ENCODE measurements at regions not wholly inside any gene's neighbourhood (a gene's known extent, or its start where the extent isn't known, plus 50 kb on each side); places are given as distances from the start of the nearest gene placed in this dataset.
"Not testable (repeated sequence)": the region's sequence is repeated elsewhere in the genome, so short reads cannot be mapped to it uniquely, and the experiment has no call there.

DNA sequence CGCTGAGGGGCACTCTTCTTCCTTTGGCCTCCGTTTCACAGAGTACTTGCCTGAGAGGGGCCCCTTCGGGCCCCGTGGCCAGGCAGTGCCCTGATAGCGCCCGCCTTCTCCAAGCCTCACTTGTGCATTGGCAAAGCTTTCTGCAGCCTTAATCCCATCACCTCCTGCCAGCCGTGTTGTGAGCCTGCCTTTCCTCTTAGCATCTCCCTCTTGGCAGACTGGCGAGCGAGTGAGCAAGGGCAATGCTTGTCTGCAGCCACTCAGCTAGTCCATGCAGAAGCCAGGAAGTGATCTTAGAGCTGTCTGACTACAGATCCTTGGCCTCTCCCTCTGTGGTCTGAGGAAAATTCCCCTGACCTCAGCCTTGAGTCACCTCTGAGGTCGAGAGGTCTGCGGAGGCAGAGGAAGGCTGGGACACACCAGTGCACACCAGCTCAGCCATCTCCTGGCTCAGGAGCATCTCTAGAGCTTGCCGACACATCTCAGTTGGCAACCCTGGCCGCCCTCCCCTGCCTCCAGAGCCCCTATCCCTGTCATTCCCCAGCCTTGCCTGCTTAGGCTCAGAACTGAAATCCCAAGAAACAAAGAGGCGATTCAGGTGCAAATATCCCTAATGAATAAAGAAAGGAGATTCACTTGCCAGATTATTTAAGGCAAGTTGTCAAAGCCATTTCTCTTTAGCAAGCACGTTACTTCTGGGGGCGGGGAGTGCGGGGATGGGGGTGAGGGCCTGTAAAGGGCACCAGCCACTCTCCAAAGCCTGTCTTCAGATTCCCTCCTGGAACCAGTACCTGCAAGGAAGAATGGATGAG is 143.5 kb upstream of the MAMLD1 start:
- no peak for DNase-seq

DNA sequence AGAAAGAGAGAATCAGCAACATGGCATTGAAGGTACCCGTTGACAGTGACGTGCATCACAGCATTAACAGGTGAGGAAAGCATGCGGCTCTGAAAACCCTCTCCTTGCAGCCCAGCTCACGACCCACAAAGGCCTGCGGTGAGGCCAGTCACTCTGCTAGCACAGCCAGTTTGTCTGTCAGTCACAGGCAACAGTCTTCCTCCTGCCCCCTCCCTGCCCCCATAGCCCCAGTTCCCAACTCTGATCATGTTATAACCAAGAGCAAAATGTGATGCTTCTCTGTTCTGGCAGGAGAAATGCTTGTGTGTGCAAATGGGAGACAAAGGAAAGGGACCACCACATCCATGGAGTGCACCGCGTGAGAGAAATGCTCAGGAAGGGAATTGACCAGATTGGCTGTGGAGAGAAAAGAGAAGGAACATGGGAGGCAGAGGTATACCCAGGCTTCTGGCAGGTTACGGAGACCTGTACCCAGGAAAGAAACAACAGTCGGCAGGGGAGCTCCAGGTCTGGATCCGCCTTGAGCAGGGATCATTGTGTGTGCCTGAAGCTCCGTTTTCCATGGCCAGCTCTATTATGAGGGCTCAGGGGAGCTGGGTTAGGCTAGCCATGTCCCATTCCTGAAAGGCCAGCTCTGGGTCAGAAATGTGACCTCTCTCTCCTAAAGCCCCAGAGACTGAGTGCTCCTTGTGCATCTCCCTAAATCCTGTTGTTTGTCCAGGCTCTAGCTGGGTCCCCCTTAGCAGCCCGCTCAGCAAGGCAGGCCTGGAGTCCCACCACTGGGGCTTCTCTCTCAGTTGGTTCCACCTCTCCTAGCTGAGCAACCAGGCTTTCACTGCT is 139.7 kb upstream of the MAMLD1 start:
- no peak for DNase-seq

DNA sequence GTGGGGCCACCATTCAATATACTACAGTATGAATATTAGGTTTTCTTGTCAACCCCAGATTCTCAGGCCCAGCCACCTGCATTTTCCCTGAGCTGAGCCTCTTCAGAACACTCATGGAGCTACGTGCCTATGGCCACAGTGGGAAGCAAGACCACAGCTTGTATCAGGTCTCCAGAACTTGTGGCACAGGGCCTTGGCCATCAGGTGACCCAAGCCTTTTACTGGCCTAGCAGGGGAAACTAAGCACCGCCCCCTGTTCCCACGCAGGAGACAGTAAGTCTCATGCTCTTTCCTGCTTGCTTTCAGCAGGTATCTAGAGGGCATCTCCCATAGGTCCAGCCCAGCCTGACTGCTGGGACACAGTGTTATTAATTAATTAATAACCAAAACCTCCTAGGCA is 138.4 kb upstream of the MAMLD1 start:
- no peak for DNase-seq

DNA sequence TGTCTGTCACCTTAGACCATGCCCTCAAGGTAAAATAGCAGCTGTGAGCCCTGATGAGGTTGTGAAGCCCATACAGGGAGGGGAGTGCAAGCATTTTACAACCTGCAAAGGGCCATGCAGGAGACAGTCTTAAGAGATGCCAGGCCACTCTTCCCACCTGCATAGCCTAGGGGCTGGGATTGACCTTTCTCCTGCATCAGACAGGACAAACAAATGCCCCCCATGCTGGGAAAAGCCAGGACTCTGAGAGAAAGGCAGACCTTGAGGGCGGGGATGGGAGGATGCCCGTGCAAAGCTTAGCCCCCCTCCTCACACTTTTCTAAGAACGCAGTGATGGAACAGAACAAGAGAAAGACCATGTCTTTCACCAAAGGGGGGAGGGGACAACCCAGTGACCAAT is 137.9 kb upstream of the MAMLD1 start:
- DNase-seq, result no peak

DNA sequence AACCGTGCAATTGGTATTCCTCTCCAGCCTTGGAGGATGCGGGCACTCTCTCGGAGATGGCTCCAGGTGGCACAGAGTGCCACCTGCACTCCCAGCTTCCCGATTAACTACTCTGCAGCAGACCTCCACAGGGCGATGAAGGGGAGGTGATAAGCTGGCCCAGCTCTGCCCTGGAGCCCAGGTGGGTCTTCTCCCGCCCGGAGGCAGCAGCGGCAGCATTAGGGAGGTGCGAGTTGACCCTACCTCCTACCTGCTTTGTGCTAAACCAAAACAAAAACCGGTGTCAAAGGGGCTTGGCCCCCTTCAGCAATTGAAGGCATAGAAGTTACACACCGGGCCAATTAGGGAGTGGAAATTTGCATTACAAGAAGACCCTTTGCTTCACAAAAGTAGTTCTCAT is 137.4 kb upstream of the MAMLD1 start:
- no peak for DNase-seq

DNA sequence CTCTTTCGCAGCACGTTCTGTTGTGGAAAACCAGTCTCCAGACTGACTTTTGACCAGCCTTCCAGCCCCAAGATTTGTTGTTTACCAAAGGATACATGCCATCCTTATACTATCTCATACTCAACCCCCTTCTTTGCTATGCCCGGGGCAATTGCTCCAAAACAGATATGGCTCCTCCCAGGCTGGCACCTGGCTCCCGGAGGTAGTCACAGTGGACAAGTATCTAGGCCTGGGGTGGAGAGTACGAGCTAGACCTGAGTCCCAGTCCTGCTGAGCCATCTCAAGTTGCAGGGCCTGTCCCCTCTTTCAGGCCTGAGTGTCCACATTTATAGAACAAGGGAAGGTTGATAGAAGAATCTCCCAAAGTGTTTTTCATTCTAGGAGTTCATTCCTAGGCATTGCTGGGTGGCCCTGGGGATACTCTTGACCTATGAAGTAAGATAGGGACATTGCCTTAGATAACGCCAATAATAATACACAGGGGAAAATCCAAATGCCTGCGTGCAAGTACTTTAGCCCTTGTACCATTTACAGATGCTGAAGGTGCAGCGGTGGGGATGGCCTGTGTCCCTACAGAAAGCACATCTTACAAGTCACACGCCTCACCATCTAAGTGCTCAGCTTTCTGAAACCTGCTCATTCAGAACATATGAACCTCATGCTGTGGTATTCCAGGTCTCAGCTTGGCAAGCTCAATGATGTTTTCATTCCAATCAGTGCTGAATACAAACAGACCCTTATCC is 136.7 kb upstream of the MAMLD1 start:
- no peak for DNase-seq

DNA sequence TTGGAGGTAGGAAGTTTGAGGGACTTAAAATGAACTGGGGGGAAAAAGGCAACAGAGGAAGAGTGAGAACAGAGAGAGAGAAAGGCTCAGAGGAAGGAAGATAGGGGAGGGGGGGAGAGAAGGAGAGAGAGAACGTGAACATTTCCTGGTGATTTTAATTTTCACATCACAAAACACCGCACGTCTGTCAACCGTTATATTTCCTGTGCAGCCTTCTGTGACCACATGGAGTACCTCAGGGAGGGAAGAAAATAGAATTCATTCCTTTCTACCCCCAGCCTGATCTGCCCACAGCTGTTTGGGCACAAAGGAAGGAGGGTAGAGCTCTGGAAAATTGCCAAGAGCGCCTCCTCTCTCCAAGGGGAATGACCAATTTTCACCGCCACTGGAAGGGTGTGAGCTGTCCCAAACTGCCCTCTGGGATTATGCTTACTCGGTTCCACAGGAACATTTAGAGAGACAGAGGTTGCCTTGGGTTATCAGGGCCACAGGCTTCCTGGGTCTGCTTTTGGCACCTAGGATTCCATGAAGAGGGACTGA is 135.7 kb upstream of the MAMLD1 start:
- no peak for DNase-seq

DNA sequence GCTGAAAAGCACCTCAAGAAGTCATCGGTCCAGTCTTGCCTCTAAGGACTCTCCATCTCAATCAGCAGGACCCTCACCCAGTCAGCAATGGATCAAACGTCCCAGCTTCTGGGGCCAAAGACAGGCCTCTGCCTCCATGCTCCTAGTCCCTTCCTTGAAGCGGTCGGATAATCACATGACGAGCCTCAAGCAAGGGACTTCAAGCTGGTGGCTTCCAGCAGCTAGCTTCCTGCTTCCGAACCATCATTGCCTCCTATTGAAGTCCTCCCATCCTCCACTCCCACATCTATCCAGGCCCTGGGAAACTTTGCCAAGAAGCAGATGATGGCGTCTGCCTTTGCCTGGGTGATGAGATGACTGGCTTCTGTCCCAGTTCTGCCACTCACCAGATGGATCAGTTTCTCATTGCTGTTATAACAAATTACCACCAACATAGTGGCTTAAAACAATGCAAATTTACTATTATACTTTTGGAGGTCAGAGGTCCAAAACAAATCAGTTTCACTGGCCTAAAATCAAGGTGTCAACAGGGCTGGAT is 135.2 kb upstream of the MAMLD1 start:
- DNase-seq, result peak; percentile 5

DNA sequence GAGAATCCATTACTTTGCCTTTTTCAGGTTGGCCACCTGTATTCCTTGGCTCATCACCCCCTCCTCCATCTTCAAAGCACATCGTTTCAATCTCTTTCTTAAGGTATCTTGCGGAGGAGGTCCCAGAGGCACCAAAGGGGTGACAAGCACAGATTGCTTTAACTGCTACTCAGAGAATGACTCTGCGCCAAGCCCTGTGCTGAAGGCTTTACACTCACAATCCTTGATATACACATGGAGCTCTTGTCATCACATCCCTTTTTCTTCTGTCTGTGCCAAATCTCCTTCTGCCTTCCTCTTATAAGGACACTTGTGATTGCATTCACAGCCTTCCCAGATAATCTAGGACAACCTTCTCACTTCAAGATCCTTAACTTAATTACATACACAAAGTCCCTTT is 134.7 kb upstream of the MAMLD1 start:
- DNase-seq, result no peak

DNA sequence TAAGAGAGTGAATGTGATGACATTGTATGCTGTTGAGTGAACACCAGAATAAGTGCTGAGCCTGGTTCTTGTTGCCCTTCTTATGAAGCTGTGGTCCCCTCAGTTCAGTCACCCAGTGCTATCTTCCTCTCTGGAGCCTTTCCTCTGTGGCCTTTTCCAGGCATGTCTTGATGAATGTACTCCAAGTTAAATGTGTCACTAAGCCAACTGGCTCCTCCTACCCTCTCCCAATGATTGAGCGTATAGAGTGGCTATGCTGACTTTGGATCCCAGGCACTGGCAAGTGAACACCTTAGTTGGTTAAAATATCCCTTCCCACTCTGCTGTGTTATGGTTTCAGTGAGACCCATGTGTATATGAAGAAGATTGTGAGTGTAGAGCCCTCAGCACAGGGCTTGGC is 134.1 kb upstream of the MAMLD1 start:
- no peak for DNase-seq

DNA sequence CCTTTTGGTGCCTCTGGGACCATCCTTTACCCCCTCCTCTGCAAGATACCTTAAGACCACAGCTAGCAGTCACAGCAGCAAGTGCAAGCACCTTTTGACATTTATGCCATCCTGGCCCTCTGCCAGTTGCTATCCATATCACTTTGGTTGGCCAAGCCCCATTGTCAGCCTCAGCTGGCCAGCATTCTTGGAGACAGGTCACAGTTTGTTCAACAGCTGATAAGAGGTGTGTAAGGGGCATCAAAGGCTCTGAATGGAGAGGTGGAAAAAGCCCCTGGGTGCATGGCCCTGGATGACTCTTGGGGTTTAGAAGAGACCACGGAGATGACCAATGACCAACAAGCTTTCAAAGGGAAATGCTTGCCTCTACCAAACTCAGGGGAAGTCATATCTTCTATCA is 133.6 kb upstream of the MAMLD1 start:
- no peak for DNase-seq

DNA sequence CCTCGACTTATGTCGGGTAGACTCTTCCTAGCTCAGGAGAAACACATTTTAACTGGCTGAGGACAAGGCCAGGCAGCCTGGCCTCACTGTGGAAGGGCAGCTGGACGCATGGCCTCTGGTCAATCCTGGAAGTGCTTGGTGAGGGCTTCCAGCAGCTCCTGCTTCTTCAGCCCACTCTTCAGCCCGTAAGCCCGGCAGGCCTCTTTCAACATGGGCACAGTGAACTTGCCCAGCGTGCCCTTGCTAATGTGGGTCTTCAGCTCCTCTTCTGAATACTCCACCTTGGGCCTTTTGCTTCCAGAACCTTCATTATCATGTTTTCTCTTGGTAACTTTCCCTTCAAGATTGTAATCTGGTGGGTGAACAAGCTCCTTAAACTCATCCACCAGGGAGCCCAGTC is 132.2 kb upstream of the MAMLD1 start:
- DNase-seq, result not testable (repeated sequence)

DNA sequence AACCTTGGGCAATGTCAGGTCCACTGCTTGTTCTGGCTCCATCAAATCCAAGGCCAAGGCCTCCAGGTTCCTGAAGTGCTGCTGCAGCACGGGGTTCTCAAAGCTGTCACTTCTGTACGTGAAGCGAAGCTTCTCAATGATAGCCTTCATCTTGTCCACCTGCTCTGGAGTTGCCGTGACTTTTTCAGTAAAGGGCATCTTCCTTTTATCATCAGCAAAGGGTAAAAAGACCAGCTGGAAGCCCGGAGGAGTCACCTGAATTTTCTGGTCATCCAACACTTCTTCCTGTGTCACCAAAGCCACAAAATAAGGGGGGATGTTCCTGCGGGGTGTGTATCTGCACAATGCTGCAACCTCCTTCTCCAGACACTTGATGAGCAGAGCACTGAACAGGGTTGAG is 131.7 kb upstream of the MAMLD1 start:
- not testable (repeated sequence) for DNase-seq

DNA sequence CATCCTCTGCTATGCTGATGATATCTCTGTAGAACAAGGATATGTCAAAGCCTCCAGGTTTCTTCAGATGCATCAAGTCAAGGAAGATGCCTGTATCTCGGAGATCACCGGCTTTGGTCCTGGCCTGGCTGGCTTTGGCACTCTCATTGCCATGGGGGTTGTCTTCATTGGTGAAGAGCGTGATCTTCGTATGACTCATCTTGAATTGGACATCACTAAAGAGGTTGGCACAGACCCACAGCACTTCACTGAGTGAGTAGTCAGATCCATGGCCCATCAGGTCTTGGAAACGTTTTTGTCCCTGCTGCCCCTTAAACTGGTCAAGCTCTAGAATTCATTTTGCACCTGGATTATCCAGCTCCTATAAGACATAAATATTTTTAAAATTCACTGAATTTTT is 130.9 kb upstream of the MAMLD1 start:
- DNase-seq, result not testable (repeated sequence)

DNA sequence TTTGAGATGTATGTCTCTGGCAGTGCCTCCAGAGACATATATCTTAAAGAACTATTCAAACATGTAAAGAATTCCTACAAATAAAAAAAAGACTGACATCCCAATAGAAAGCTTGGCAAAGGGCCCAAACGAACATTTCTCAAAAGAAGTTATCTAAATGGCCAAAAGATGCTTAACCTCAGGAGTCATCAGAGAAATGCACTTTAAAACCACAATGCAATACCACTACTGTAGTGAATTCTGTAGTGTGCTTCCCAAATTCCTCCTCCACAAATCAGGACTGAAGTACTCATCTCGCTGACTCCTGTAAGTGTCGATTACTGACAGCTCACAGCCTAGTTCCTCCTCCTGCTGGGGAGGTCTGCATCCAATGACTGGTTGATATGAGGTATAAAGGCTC is 129.0 kb upstream of the MAMLD1 start:
- no peak for DNase-seq

DNA sequence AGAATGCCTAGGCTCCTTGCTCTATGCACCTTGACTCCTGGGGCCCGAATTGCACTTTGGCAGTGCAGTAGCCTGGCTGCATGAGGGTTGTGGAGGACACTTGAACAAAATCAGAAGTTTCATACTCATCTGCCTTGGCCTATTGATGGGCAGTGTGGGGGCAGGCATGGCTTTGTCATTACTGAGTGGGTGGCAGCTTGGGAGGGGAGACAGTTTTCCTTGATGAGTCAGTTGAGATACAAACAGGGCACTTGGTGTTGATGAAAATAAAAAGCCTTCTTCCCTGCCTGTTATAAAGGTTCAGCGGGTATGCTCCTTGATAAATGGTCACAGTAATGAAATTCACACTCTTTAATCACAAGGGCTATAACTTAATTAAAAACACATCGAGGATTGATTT is 126.8 kb upstream of the MAMLD1 start:
- no peak for DNase-seq

DNA sequence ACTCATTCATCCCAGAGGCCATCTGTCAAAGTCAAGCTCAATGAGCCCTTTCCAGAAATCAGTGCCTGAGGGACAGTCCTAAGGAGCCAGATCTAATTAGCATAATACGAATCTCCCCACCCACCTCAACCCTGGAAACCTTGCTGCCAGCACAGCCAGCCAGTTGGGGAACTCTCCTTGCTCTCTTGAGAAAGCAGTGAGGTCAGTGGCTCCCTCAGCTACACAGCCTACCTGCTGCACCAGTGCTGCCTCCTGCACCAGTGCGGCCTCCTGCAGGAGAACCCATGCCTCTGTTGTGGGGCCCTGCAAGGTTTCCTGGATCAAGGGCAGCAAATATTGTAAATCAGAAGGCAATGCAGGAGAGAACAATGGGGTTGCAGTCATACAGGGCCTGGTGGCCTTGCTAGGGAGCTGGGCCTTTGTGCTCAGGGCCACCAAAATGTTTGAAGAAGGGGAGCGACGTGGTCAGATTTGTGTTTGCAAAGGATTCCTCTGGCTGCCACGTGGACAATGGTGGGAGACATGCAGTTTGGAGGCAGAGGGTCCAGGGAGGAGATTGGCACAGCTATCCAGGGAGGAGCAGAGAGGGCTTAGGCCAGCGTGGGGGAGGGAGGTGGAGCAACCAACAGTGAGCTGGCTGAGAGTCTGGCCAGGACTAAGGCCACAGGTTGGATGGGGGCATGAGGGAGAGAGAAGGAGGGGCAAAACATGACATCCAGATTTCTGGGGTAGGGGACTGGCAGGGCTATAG is 124.3 kb upstream of the MAMLD1 start:
- DNase-seq, result no peak

DNA sequence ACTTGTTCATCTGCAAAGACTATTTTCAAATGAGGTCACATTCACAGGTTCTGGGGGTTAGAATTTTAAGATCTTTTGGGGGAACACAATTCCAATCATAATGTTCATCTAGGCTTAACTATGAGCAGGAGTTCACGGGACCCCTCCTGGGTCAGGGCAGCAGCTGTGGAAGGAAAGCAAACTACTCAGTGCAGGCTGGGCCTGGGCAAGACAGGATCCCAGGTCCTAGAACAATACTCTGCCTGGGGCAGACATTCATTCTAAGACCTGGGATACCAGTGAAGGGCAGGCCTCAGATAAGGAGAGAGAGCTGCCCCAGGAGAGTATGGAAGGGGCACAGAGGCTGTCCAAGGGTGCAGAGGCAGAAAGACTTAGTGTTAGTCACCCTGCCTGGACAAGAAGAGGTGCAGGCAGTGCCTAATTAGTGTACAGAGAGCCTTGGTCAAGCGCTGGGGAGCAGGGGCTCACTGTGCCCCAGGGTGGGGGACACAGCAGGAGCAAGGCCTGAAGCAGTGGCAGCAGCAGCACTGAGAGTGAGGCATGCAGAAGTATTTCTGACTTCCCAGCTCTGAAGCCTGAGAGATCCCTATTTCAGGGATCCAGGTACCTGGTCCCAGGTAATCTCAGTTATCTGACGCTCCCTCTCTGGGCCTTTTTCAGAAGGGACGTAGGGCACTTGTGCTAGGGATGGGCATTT is 123.0 kb upstream of the MAMLD1 start:
- no peak for DNase-seq

DNA sequence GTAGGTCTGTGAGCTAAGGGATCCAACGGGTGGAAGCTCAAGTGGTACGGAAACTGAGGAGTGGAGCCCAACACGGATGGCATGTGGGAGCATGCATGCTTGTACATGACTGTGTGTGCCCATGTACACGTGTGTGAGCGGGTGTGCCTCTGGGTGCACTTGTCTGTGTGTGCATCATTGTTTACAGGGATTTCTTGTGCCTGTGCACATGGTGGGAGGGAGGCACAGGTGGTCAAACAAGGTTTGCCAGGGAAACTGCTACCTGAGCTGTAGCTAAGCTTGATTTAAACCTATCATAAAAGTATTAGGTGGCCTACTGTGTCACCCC is 122.5 kb upstream of the MAMLD1 start:
- no peak for DNase-seq

DNA sequence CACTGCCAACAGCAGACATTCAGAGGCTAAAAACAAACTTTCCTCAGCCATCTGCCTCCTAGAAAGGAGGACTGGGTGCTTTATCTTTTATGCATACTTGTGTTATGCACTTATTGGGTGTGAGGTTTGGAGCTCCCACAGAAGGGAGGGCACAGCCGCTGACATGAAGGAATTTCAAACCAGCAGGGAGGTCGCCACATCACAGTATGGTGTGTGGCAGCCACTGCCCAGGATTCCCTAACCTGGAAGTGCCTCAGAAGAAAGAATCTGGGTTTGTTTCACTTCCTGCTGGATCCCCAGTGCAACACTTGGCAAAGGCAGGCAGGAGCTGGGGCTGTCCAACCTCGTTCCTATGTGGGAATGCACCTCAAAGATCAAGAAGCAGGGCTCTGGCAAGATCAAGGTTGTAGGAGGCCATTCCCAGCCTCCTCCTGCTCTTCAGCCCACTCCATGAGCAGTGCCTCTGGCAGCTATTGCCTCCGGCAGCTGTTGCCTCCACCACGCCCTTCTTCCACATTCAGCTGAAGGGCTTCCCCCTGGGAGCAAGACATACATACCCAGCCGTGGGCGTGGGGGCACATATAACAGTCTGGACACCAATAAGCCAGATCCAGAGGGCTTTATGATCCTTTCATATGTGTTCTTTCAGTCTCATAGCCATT is 109.0 kb upstream of the MAMLD1 start:
- no peak for DNase-seq

DNA sequence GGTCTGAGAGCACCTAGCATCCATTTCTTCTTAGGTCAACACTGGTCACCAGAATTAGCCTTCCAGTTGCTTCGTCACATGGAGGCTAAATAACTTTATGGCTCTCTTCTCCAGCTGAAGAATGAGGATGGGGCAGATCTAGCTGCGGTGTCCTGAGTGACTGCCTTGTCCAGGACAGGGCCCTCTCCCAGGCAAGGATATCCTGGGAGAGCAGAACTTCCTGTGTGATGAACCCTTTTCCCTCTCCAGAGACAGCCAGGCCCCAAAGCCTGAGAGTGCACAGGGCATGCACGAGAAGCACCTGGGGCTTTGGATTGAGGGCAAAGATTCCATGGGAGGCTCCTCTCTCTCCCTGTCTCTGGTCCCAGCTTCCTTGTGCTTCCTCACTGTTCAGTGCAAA is 108.2 kb upstream of the MAMLD1 start:
- DNase-seq, result no peak
